C4-2B (cell line): ENCODE measurements at regions not wholly inside any gene's neighbourhood (a gene's known extent, or its start where the extent isn't known, plus 50 kb on each side); places are given as distances from the start of the nearest gene placed in this dataset.

Source experiments
- H3K27ac ChIP-seq: fragments of 450-650 bp; 2 replicates; pipeline ENCODE4 v1.5.1; 2017
- ZFX ChIP-seq: fragments of 450-650 bp; IDR thresholded peaks from 2 replicates; pipeline ENCODE4 v1.6.1; 2017
- TF ChIP-seq, protein P1 (sequence below): fragments of 450-650 bp; conservative IDR thresholded peaks from 2 replicates; pipeline ENCODE4 v1.5.1; 2017; ENCODE audit warnings: mild to moderate bottlenecking

DNA sequence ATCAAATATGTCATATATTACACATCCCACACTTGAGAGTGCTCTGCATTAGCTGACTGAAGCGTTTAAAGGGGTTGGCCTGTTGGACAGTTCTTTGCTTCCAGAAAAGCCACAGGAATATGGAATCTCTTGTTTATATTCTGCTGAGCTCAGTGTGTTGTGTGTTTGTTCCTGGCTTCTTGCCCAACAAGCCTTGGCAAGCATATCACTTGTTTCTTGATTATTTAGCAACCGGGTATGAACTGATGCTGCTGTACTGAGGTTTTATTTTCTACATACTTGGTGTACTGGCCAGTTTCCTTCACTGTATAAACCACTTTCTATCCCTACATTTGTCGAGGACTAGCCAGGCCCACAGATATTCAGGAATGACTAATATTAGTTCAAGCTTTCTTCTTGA is 378.9 kb downstream of the KCTD16 start:
- H3K27ac ChIP-seq, result no peak overlapping the region
- TF ChIP-seq, protein P1, sequence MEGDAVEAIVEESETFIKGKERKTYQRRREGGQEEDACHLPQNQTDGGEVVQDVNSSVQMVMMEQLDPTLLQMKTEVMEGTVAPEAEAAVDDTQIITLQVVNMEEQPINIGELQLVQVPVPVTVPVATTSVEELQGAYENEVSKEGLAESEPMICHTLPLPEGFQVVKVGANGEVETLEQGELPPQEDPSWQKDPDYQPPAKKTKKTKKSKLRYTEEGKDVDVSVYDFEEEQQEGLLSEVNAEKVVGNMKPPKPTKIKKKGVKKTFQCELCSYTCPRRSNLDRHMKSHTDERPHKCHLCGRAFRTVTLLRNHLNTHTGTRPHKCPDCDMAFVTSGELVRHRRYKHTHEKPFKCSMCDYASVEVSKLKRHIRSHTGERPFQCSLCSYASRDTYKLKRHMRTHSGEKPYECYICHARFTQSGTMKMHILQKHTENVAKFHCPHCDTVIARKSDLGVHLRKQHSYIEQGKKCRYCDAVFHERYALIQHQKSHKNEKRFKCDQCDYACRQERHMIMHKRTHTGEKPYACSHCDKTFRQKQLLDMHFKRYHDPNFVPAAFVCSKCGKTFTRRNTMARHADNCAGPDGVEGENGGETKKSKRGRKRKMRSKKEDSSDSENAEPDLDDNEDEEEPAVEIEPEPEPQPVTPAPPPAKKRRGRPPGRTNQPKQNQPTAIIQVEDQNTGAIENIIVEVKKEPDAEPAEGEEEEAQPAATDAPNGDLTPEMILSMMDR, result no peak
- no peak for TF ChIP-seq ZFX

DNA sequence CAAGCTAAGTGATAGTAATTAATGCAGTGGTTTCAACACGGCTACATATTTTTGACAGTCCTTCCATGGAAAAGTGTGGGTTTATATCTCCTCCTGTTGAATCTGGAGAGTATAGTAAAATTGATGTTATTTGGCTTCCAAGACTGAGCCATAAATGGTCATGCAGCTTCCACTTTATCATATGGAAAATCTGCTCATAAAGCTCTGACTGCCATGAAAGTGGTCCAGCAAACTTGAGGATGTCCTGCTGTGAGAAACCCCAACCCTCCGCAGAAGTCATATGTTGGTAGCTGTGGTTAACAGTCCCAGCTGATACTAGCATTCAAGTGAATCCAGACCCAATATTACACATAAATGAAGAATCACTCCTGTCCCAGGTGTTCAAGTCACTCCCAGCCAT is 378.3 kb downstream of the KCTD16 start:
- TF ChIP-seq ZFX, result no peak
- TF ChIP-seq, protein P1, result no peak
- H3K27ac ChIP-seq, result no peak overlapping the region

DNA sequence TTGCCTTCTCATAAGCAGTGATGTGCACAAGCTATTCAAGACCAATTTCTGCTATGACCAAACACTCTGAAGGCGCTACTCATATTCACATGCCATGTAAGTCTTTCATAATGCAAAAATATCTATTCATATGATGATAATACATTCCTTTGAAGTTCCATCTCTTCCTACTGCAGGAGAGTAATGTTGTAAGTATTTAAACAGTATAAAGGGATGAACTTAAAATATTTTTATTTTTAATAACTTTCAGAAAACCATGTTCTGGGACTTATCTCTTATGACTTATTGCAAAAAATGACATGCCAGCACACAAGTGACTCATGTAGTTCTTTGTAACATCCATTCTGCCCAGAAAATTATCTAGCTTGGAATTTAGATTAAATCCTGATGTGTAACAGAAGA is 376.4 kb downstream of the KCTD16 start:
- H3K27ac ChIP-seq, result no peak overlapping the region
- no peak for TF ChIP-seq ZFX
- TF ChIP-seq, protein P1, result no peak

DNA sequence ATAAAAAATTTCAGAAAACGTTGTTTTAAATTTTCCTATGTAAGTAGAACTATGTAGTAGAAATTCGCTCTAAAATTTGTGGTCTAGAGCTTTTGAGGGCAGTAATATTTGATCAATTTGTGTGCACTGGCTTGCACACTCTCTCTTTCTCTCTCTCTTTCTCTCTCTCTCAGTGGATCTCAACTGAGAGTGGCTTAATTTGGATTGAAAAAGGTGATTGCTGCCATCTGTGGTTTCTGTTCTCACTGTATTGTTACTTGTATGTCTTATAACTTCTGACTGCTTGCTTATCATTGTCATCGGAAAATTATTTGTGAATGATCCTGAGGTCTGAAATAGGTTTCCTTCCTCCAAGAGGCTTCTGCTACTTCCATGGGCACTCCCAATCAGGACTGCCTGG is 368.2 kb downstream of the KCTD16 start:
- H3K27ac ChIP-seq, result no peak overlapping the region
- TF ChIP-seq, protein P1, result no peak
- TF ChIP-seq ZFX, result no peak
